ENCODE measurements at regions not wholly inside any gene's neighbourhood (a gene's known extent, or its start where the extent isn't known, plus 50 kb on each side); places are given as distances from the start of the nearest gene placed in this dataset.

DNA sequence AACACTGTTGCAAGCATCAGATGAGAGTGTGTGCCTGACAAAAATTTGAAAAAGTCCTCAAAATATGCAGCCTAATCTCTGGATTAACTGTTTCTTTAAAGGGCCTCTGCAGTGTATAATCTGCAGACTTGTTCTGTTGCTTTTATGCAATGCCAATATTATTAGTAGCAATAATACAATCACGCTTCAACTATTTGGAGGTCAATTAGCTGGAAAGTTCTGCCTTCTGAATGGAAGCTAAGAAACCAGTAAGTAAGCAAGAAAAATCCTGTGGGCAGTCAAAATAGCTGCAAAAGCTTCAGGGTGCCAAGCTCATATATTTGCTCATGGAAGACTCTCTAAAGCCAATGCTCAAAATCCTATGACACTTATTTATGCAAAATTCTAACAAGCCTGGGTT is 153.2 kb upstream of the NR2F2 start:
- no peak for TF ChIP-seq GABPA (IDR thresholded peaks at IDR 0.05; ENCODE audit: low read depth)
- TF ChIP-seq, protein P1, sequence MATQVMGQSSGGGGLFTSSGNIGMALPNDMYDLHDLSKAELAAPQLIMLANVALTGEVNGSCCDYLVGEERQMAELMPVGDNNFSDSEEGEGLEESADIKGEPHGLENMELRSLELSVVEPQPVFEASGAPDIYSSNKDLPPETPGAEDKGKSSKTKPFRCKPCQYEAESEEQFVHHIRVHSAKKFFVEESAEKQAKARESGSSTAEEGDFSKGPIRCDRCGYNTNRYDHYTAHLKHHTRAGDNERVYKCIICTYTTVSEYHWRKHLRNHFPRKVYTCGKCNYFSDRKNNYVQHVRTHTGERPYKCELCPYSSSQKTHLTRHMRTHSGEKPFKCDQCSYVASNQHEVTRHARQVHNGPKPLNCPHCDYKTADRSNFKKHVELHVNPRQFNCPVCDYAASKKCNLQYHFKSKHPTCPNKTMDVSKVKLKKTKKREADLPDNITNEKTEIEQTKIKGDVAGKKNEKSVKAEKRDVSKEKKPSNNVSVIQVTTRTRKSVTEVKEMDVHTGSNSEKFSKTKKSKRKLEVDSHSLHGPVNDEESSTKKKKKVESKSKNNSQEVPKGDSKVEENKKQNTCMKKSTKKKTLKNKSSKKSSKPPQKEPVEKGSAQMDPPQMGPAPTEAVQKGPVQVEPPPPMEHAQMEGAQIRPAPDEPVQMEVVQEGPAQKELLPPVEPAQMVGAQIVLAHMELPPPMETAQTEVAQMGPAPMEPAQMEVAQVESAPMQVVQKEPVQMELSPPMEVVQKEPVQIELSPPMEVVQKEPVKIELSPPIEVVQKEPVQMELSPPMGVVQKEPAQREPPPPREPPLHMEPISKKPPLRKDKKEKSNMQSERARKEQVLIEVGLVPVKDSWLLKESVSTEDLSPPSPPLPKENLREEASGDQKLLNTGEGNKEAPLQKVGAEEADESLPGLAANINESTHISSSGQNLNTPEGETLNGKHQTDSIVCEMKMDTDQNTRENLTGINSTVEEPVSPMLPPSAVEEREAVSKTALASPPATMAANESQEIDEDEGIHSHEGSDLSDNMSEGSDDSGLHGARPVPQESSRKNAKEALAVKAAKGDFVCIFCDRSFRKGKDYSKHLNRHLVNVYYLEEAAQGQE (IDR thresholded peaks at IDR 0.05; ENCODE audit: insufficient replicate concordance, low read depth) = no peak
- TF ChIP-seq, protein P2, sequence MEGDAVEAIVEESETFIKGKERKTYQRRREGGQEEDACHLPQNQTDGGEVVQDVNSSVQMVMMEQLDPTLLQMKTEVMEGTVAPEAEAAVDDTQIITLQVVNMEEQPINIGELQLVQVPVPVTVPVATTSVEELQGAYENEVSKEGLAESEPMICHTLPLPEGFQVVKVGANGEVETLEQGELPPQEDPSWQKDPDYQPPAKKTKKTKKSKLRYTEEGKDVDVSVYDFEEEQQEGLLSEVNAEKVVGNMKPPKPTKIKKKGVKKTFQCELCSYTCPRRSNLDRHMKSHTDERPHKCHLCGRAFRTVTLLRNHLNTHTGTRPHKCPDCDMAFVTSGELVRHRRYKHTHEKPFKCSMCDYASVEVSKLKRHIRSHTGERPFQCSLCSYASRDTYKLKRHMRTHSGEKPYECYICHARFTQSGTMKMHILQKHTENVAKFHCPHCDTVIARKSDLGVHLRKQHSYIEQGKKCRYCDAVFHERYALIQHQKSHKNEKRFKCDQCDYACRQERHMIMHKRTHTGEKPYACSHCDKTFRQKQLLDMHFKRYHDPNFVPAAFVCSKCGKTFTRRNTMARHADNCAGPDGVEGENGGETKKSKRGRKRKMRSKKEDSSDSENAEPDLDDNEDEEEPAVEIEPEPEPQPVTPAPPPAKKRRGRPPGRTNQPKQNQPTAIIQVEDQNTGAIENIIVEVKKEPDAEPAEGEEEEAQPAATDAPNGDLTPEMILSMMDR (IDR thresholded peaks at IDR 0.05; ENCODE audit: insufficient read depth, low read length) = no peak
- TF ChIP-seq SPI1 (IDR thresholded peaks at IDR 0.05; ENCODE audit: borderline replicate concordance, low read depth) = no peak
- no peak for TF ChIP-seq POLR2AphosphoS5 (IDR thresholded peaks at IDR 0.05; ENCODE audit: low read depth)
- DNase-seq (ENCODE audit: low read depth in 1 of 2, low spot score in 1 of 2) = no peak
- H3K4me3 ChIP-seq (replicated peaks; ENCODE audit: insufficient read depth, low read length) = no peak overlapping the region
- no peaks in the 10 kb centered on the region for H3K27me3 ChIP-seq (ENCODE audit: insufficient read depth, poor library complexity, severe bottlenecking)
- no peak overlapping the region for H3K27ac ChIP-seq (replicated peaks)

DNA sequence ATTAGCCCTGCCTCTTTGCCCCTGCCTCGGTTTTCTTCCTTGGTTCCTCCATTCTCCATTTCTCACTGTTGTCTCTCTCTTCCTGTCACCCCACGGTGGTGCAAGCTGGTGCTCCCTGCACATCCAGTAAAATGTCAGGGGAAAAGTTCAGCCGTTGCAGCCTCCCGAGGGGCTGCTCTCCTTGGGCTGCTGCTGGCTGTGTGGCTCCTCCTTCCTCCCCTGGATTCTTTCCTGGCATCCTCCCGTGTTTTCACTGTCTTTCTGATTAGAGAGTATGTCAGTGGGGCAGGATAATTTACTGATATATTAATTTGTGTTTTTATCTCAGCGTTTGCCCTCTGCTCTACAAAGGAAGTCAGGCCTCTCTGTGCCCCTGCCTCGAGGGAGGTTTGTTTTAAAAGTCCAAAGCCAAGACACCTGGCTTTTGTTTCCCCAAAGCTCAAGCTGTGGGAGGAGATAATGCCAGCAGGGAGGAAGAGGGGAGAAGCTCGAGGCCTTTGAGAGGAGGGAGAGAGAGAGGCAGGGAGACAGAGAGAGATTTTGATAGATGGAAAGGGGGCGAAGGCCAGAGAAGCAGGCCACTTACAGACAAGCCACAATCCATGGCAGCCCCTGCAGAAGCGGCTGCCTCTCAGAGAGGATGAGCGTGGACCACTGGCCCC is 150.3 kb upstream of the NR2F2 start:
- no peaks in the 10 kb centered on the region for H3K27me3 ChIP-seq (ENCODE audit: insufficient read depth, poor library complexity, severe bottlenecking)
- TF ChIP-seq, protein P2 (IDR thresholded peaks at IDR 0.05; ENCODE audit: insufficient read depth, low read length) = no peak
- TF ChIP-seq, protein P1 (IDR thresholded peaks at IDR 0.05; ENCODE audit: insufficient replicate concordance, low read depth) = no peak
- TF ChIP-seq POLR2AphosphoS5 (IDR thresholded peaks at IDR 0.05; ENCODE audit: low read depth) (no peak), GABPA (IDR thresholded peaks at IDR 0.05; ENCODE audit: low read depth) (no peak), SPI1 (IDR thresholded peaks at IDR 0.05; ENCODE audit: borderline replicate concordance, low read depth) (no peak)
- H3K4me3 ChIP-seq (replicated peaks; ENCODE audit: insufficient read depth, low read length) = no peak overlapping the region
- no peak for DNase-seq (ENCODE audit: low read depth in 1 of 2, low spot score in 1 of 2)
- H3K27ac ChIP-seq (replicated peaks) = no peak overlapping the region

DNA sequence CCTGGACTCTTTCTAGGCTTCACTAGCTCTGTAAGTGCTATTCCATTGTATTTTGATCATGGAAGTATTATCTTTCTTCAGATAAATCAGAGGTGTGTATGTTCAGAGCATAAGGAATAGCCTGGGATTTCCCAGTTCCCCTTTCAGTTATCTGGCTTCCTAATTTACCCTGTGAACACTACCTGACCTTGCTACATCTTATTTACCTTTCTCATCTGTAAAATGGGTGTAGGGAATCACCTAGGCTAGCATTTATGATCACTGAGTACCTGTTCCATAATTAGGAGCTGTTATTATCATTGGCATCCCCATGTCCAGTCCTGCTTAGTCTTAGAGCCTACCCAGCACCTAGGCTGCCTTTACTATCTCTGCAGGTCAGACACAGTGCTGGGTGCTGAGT is 149.3 kb upstream of the NR2F2 start:
- DNase-seq (ENCODE audit: low read depth in 1 of 2, low spot score in 1 of 2) = no peak
- Histone ChIP-seq H3K27ac (replicated peaks) (no peak overlapping the region), H3K27me3 (ENCODE audit: insufficient read depth, poor library complexity, severe bottlenecking) (no peaks in the 10 kb centered on the region), H3K4me3 (replicated peaks; ENCODE audit: insufficient read depth, low read length) (no peak overlapping the region)
- TF ChIP-seq POLR2AphosphoS5 (IDR thresholded peaks at IDR 0.05; ENCODE audit: low read depth) (no peak), GABPA (IDR thresholded peaks at IDR 0.05; ENCODE audit: low read depth) (no peak), SPI1 (IDR thresholded peaks at IDR 0.05; ENCODE audit: borderline replicate concordance, low read depth) (no peak)
- TF ChIP-seq, protein P2 (IDR thresholded peaks at IDR 0.05; ENCODE audit: insufficient read depth, low read length) = no peak
- TF ChIP-seq, protein P1 (IDR thresholded peaks at IDR 0.05; ENCODE audit: insufficient replicate concordance, low read depth) = no peak
